SKM-1 treated with dmso at 0.1 percent for 144 hours (cell line): ENCODE measurements at regions not wholly inside any gene's neighbourhood (a gene's known extent, or its start where the extent isn't known, plus 50 kb on each side); places are given as distances from the start of the nearest gene placed in this dataset.

Experiments used
- DNase-seq: peaks from one replicate; lab custom pipeline; 2025; ENCODE audit not compliant: unreplicated experiment; lab: John Stamatoyannopoulos, UW

DNA sequence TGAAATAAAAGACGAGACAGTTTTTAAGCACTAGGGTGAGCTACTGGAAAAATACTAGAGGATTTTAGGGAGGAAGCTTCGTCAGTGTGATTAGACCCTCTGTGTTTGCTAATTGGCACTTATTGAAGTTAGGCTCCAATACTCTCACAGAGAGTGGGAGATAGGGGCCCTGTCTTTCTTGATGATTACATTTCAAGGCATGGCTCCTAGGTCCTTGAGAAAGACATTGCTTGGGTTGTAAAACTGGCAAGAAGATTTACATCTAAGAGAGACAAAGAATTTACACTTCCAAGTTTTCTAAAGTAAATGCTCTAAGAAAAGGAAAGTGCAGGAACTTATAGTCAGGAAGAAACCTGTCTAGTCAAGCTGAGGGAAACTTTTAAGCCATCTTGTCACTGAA lies 183.2 kb downstream of the C12orf50 start:
- DNase-seq, result no peak

DNA sequence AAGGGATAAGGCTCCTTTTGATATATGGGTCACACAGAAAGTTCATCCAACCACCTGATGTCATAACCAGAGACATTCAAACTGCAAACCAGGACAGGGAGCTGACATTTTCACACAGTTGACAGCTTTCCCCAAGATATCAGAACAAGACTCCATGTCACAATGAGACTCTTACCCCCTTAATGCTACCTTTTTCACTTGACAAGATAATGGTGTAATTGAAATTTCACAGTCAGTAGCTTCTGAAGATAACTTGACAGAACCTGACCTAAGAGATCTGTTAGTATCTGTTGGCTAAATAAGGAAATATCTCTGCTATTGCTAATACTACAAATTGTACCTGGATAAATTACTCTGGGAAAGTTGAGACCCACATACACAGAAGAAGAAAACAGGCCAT lies 187.3 kb downstream of the C12orf50 start:
- DNase-seq, result no peak

DNA sequence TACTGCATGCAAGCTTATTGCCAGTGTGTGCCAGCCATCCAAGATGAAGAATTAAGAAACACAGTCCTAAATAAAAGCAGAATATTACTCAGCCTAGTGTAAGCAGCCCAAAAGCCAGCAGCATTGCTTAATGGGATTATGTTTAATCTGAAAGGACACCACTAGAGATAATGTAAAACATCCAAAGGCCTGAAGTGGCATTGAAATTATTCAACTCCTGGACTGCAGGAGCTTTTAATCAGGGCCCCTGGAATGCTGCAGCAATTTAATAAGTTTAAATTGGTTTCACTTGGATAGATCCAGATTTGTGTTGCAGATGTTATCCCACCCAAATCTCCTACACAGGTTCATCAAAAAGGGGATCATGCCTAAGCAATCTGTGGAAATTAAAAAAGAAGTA lies 193.0 kb downstream of the C12orf50 start:
- no peak for DNase-seq

DNA sequence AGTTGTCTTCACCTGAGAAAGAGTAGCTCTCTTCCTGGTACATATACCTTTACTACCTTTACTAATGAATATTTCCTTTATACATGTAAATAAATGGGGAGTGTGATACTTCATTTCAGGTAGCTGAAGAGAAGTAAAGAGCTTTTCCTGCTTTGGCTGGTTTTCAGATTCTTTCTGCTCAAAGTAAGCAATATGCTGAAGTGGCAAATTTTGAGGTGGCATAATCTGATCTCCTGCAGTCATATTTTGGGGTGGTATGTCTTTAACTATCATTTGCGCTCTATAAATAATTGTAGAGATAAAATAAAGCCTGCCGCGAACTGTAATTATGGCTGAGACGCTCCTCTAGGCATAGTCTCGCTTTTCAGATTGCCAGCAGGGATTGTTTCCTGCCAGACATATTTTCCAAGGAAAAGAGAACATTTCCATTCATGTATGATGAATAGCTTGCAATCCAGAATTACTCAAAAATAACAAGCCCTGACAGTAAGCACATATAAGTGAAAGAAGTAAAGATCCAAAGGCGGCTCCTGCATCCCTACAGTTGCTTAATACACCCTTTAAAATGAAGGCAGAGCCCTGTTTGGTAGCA lies 200.7 kb downstream of the C12orf50 start:
- DNase-seq, result no peak

DNA sequence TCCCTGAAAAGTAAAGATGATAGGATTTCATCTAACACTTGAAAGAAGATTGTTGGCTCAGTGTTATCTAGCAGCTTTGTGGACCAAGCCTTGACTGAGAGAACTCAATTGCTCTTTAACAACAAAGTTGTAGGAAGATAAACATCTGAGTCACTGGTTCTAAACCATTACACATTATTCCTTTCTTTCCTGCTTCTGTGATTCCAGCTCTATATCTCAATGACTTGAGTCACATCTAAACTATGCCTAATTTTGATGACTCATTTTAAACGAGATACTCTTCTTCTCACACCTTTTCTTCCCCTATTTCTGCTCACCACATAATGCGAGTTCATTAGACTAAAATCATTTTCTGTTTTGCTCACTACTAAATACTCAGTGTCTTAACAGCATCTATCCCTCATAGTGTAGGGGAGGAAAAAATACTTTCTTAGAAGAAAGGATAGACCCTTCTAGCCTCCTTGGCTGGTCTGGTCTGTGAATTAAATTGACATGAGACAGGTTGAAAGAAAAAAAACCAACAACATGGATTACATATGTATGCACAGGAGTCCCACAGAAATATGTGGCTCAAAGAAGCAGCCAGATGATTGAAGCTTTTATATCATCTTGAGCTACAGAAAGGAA lies 201.4 kb downstream of the C12orf50 start:
- no peak for DNase-seq

DNA sequence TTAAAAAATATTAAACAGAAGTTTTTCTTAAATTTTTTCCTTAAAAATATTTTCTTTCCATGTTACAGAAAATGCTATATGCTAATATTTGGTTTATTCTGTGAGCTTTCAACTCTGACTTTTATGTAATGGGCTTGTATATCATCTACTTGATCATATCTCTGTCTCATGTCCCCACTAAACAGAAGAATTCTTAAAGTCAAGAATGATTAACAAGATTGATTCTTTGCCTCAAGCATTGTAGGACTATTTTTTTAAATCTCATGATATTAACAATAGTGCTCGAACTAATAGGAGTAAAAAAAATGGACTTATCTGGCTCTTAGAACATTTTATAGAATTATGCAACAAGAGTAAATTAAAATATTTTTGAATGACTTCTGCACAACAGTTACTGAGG lies 206.3 kb downstream of the C12orf50 start:
- no peak for DNase-seq

DNA sequence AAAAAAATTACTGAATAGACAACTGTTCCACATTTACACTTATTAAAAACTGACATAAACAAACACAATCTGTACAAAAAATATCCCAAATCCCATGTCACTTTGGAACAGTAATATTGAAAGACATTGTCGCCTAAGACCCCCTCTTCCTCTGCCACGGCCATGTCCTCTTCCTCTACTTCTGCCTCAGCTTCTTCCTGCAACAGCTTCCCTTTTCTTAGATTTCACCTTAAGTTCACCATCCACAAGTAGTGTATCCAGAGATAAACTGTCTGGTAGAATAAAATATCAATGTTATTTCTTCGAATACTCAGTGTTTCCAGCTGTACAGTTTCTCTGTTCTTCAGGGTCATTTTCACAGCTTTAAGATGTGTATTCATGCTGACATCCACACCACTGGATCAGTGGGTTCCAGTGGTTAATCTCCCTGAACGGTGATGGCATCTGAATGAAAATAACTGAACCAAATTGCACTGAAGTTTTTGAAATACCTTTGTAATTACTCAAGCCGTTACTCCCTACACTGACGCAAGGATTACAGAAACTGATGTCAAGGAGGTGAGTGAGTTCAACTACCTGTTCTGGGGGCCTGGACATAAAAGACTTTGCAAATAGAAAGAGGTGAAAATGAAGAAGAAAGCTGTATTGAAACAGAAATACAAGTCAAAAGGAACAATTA lies 208.5 kb downstream of the C12orf50 start:
- no peak for DNase-seq

DNA sequence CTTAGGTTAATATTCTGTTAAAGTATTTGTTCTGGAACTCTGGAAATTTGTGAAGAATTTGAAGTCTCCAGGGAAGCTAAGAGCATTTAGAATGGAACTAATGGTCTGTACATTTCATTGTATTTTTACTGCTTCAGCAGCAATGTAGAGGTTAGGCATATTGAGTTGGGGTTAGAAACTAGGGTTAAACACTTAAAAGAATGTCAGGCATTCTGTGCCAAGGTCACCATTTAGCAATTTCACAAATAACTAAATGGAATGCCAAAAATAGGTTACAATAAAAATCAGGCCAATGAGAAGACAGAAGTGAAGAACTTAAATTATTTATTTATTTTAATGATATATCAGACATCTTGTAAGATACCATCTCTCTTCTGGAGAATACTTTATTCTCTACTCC lies 210.8 kb downstream of the C12orf50 start:
- no peak for DNase-seq

DNA sequence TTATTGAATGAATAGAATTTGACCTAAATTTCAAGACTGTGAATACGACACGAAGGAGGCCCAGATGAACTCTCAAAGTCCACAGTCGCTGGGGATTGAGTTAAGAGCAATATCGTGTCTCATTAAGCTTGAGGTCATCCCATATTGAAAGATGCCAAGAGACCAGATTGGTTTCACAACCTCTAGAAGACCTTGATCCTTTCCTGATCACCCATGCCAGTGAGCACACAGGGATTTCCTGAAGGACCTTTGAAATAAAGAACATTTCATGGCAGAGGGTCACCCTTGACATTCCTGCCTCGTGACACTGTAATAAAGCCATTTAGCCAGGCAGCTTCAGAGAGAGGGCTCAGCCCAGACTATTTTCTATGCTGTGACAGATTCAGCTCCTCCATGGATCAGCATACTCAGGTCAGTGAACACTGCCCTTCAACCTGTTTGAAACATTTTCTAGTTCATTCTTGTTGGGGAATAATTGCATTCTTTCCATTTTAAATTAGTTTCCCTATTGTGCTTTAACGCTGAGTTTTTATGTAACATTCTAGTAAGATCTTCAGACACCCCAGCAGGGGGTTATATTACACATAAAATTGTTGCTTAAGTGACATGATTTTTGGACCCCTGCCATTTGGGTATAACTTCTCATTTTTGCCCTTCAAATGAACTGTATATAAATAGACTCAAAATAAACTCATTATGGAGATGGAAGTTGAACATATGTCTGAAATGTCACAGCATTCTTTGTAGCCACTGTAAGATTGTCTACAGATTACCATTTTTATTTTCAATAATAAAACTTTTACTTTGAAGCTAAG lies 213.2 kb downstream of the C12orf50 start:
- no peak for DNase-seq

DNA sequence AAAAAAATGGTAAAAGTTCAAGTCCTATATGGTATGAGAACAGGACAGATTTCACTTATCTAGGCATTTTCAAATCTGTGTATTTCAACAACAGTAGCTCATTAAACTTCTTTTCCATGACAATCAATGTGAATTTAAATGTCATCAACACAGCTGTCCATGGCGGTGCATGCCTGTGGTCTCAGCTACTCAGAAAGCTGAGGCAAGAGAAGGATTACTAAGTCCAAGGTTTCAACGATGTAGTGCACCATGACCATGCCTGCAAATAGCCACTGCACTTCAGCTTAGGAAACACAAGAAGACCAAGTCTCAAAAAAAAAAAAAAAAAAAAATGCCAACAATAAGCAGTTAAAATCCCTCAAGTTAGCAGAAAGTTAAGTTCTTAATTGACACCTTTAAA lies 214.6 kb downstream of the C12orf50 start:
- no peak for DNase-seq

DNA sequence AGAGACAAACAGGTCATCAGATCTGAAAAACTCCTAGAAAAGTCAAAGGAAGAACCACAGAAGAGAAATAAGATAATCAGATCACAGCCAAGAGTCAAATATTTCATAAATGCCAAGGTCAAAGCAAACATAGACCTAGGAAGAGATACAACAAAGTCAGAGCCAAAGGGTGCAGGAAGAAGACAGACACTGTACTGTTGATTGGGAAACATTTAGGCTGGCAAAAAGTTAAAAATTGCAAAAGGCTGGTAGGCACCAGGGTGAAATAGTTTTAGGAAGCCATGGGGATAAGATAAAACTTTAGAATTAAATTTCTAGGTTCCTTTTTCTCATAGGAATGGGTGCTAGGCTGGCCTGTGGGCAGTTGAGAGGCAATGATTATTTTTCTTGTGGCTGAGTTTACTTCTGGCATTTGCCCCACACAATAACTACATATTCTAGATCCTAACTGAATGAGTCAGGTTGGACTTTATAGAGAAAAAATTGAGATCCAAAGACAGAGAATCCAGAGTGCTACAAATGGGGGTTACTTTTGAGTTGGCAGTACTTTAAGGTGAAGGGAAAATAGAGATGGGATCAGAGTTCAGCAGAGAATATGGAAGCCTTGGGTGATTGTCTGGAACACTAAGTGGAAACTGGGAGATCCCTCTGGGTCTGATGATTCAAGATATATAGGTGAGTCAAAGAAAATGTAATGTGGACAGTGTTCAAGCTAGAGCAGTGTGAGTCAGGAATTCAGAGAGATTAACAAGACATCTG lies 215.5 kb downstream of the C12orf50 start:
- no peak for DNase-seq

DNA sequence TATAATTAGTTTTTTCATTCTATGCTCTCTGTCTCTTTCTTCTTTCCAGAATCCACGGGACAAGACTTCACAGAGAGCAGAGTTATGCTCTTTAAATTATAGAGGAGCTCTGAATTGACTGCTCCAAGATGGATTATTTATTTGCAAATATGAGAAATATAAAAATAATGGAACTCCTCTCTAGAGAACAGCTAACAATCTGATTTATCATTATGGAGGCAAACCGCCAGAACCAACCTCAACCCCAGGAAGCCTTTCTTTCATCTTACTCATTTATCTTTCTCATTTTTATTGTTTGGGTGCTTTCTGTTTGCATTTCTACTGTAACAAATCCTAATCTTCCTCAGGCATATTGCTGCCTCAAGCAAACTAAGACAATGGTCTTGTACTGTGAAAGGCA lies 216.5 kb downstream of the C12orf50 start:
- DNase-seq, result no peak

DNA sequence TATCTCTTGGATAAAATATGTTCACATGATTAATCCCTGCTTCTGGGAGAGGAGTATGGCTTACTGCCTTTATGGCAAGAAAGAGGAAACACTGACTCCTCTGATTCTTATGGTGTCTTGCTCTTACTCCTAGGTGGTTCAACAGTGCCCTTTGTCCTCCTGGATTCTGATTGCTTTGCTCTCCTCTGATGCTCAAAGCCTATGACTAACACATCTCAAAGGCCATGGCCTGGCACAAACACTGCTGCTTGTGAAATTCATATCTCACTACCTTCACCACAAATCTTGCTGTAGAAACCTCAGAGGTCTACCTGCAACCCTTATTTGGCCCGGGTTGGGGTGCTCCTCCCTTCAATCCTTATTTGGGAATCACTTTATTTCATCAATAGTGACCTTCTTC lies 217.2 kb downstream of the C12orf50 start:
- no peak for DNase-seq

DNA sequence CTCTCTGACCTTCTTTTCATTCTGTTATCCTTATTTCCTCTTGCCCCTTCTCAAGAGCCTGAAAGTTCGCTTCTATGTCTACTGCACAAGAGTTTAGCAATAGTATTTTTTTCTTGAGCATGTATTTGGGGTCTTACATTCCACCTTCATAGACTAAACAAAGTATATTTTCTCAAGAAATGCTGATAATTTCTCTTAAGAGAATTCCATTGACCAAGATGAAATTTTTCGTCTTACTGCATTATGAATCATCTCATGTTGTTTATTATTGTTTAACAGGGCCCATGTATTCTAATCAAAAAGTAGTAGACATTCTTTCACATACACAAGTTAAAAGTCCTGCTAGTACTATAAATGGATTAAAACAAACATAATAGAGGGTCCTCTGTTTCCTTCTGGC lies 219.3 kb downstream of the C12orf50 start:
- DNase-seq, result no peak

DNA sequence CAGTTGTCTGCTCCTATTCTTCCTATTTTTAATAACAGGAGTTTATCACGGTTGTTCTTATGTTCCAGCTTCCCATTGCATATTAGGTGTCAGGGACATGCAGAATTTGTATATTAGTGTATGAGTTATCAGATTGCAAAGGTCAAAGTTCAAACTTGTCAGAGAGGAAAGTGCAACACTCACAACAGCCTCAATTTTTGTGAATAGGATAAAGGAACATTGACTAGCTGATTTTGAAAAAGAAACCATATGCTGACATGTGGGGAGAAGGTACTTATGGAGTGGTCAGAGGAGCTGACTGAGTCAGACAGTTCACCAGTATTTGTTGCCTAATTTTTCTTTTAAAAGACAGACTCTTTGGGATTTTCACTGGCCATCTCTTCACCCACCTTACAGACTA lies 222.1 kb downstream of the C12orf50 start:
- DNase-seq, result no peak

DNA sequence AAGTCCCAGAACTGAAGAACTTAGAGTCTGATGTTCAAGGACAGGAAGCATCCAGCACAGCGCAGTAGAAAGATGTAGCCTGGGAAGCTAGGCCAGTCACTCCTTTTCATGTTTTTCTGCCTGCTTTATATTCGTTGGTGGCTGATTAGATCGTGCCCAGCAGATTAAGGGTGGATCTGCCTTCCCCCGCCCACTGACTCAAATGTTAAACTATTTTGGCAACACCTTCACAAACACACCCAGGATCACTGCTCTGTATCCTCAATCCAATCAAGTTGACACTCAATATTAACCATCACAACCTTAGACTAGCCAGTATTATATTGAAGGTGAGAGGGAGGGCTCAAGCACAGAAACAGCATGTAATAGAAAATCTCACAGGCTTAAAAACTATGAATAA lies 222.9 kb downstream of the C12orf50 start:
- no peak for DNase-seq

DNA sequence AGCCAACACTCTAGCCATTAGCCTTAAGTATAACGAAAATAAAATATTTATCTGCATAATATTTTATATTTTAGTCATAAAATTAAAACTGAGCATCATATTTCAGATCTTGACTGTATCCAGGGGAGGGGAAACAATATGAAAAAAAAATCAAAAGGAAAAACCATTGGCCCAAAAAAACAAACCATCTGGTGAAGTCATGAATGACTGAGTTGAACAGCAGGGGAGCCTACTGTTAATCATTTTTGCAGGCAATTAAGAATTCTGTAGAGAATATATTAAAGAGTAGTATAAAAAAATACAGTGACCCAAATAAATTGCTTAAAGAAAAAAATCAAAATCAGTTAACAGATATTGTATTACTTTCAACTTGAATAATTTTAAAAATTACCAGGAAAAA lies 224.8 kb downstream of the C12orf50 start:
- DNase-seq, result no peak

DNA sequence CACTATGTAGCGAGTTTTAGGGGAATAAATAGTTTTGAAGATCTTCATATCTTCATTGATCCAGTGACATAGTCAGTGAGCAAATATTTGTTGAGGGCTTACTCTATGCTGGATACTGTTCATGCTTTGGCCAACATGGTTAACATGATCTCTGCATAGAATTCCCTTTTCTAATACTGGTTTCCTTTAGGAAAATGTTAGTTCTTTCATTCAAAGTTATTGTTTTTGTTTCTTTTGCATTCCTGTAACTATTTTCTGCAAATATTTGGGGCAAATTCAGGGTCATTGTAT lies 226.5 kb downstream of the C12orf50 start:
- DNase-seq, result no peak

DNA sequence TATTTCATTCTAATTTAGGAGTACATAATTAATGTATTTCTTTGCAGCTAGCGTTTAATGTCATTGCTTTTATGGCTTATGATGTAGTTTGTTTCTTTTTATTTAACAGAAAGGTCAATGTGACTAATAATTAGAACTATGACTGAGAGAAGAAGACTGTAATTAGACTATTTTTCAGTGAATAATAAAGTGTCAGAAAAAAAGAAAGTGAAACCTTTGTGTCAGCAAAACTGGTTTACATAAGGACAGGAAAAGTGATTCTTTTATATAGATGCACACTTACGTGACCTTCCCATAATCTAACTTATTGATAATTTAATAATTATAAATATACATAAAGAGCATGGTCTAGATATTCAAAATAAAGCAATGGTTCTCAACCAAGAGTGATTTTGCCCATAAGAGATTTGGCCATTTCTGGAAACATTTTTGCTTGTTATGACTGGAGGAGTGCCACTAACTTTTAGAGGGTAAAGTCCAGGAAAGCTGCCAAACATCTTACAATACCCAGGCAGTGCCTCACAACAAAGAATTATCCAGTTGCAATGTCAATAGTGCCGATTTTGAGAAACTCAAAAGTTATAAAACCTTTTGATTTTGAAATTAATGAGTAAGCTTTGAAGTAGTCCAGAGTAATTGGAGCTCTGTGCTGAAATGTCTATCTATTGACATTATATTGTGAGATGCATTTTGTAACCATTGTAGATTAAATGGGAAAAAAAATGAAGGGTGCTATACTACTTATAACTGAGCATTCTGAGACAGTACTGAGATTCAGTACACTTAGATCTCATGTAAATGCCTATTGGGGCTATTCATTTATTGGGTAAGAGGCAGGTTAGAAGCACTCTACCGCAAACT lies 227.1 kb downstream of the C12orf50 start:
- DNase-seq, result no peak

DNA sequence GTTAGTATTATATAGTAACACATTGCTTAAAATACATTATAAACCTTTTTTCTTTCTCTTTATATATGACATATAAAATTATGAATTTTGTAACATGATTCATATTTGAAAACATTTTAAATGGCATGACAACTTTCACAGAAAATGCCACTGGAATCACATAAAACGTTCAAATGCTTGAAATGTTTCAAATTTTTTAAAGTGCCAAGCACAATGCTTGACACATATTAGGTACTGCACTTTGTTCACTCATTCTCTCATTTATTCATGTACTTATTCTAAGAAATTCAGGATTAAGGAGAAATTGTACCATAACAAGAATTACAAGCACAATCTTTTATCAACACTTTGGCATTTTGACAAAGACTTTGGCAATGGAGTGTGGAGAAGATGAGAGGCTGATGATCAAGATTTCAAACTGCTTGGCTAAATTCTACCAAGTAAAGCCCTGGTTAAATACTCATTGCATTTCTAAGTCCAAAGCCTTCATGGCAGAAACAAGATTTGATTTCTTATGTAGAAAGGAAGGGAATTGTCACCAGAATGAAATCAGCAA lies 232.2 kb downstream of the C12orf50 start:
- DNase-seq, result no peak
